Uterus (tissue), 3 donors: ENCODE measurements at regions not wholly inside any gene's neighbourhood (a gene's known extent, or its start where the extent isn't known, plus 50 kb on each side); places are given as distances from the start of the nearest gene placed in this dataset.

Source experiments
- DNase-seq, 2 donors: peaks; one replicate each; pipeline ENCODE4 v3.0.0-alpha.2; 2019 to 2020
- H3K27ac ChIP-seq, 2 donors: fragments of 200-600 bp; sonication (generic); 1 replicate in 1 of 2; 2 replicates in 1 of 2; pipeline ENCODE4 v1.5.1; 2016 to 2018
- H3K27me3 ChIP-seq, 2 donors: fragments of 200-600 bp; sonication (generic); one replicate each; pipeline ENCODE4 v1.5.1; 2018 to 2019; ENCODE audit warnings: control low read depth in 1 of 2
- H3K36me3 ChIP-seq, 2 donors: fragments of 200-600 bp; sonication (generic); one replicate each; pipeline ENCODE4 v1.5.1; 2019; ENCODE audit warnings: control low read depth in 1 of 2
- H3K4me1 ChIP-seq, 2 donors: fragments of 200-600 bp; sonication (generic); one replicate each; pipeline ENCODE4 v1.5.1; 2018 to 2019; ENCODE audit warnings: control low read depth in 1 of 2
- H3K4me3 ChIP-seq, 2 donors: fragments of 200-600 bp; sonication (generic); 1 replicate in 1 of 2; 2 replicates in 1 of 2; pipeline ENCODE4 v1.5.1; 2018 to 2019; ENCODE audit warnings: mild to moderate bottlenecking in 1 of 2
- H3K9me3 ChIP-seq, 2 donors: fragments of 200-600 bp; sonication (generic); one replicate each; pipeline ENCODE4 v1.5.1; 2019; ENCODE audit warnings: control low read depth in 1 of 2
- POLR2A ChIP-seq, 2 donors: fragments of 450-650 bp; IDR thresholded peaks; one replicate each; pipeline ENCODE4 v1.6.1; 2016; ENCODE audit warnings: antibody characterized with exemption in 2 of 2, mild to moderate bottlenecking in 1 of 2, moderate library complexity in 1 of 2
- intact Hi-C: fragments of 100-400 bp; cut with DNase I; formaldehyde crosslinking; loops from one replicate; pipeline ENCODE4 v1.15.1; 2023; ENCODE audit warnings: low total_unique reads
- TF ChIP-seq, protein P1 (sequence below), 4 experiments: fragments of 200-600 bp in 2 of 4; fragments of 450-650 bp in 2 of 4; sonication (generic) in 2 of 4; IDR thresholded peaks; one replicate each; pipeline ENCODE4 v1.5.1; 2016 to 2019; ENCODE audit warnings: antibody characterized with exemption in 4 of 4, mild to moderate bottlenecking in 2 of 4, moderate library complexity in 1 of 4
- donor health status: DM: yes; HTN: yes; CAD: no.

DNA sequence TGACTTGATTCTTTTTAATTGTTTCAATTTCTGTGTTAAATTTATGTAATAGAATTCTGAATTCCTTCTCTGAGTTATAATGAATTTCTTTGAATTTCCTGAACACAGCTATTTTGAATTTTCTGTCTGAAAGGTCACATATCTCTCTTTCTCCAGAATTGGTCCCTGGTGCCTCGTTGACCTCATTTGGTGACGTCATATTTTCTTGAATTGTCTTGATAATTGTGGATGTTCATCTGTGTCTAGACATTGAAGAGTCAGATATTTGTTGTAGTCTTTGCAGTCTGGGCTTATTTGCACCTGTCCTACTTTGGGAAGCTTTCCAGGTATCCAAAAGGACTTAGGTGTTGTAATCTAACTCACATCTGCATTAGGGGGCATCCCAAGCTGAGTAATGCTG, 111.4 kb upstream of the LRRTM4 start:
- H3K27ac ChIP-seq = no peak overlapping the region
- H3K36me3 ChIP-seq = no peaks in the 10 kb centered on the region
- DNase-seq = no peak
- no peak overlapping the region for H3K4me3 ChIP-seq
- no peaks in the 10 kb centered on the region for H3K27me3 ChIP-seq
- TF ChIP-seq, protein P1, sequence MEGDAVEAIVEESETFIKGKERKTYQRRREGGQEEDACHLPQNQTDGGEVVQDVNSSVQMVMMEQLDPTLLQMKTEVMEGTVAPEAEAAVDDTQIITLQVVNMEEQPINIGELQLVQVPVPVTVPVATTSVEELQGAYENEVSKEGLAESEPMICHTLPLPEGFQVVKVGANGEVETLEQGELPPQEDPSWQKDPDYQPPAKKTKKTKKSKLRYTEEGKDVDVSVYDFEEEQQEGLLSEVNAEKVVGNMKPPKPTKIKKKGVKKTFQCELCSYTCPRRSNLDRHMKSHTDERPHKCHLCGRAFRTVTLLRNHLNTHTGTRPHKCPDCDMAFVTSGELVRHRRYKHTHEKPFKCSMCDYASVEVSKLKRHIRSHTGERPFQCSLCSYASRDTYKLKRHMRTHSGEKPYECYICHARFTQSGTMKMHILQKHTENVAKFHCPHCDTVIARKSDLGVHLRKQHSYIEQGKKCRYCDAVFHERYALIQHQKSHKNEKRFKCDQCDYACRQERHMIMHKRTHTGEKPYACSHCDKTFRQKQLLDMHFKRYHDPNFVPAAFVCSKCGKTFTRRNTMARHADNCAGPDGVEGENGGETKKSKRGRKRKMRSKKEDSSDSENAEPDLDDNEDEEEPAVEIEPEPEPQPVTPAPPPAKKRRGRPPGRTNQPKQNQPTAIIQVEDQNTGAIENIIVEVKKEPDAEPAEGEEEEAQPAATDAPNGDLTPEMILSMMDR (IDR thresholded peaks at IDR 0.05) = no peak
- TF ChIP-seq POLR2A (IDR thresholded peaks at IDR 0.05) = no peak
- H3K9me3 ChIP-seq = no peaks in the 10 kb centered on the region
- H3K4me1 ChIP-seq = no peaks in the 10 kb centered on the region
- intact Hi-C loops = no loop called here

DNA sequence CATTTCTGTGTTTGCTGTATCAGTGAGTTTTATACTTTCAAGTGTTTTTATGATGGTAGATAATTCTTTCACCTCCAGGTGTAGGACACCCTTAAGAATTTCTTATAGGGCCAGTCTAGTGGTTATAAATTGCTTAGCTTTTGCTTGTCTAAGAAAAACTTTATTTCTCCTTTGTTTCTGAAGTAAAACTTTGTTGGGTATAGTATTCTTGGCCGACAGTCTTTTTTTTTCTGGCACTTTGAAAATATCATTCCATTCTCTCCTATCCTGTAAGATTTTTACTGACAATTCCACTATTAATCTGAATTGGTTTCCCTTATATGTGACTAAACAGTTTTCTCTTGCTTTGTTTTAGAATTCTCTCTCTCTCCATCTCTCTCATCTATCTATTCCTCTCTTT, 118.7 kb upstream of the LRRTM4 start:
- intact Hi-C loops = no loop called here
- no peaks in the 10 kb centered on the region for H3K4me1 ChIP-seq
- no peak for DNase-seq
- no peaks in the 10 kb centered on the region for H3K36me3 ChIP-seq
- no peak overlapping the region for H3K4me3 ChIP-seq
- peaks cover 0 to 6% of the 10 kb centered on the region in 2 donors for H3K9me3 ChIP-seq
- TF ChIP-seq, protein P1 (IDR thresholded peaks at IDR 0.05) = no peak
- no peak for TF ChIP-seq POLR2A (IDR thresholded peaks at IDR 0.05)
- H3K27me3 ChIP-seq = no peaks in the 10 kb centered on the region
- H3K27ac ChIP-seq = no peak overlapping the region

DNA sequence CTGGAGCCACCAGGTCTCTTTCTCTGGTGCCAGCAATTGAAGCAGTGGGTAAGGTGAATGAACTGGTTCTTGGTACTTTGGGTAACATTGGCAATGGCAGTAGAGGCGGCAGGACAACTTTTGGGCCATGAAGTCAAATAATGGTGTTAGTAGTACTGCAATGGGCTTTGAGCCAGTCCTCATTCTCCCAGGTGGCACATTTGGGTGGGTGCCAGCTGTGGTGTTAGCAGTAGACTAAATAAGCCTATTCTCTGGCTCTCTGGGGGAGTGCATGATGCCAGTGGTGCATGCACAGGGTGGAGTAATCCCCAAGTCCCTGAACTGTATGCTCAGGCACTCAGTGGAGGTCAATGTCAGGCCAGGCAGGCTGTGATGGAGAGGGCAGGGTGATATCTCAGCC, 120.2 kb upstream of the LRRTM4 start:
- H3K27me3 ChIP-seq = no peaks in the 10 kb centered on the region
- DNase-seq = no peak
- no peak overlapping the region for H3K4me3 ChIP-seq
- TF ChIP-seq, protein P1 (IDR thresholded peaks at IDR 0.05) = no peak
- TF ChIP-seq POLR2A (IDR thresholded peaks at IDR 0.05) = no peak
- peaks cover 0 to 6% of the 10 kb centered on the region in 2 donors for H3K9me3 ChIP-seq
- no peaks in the 10 kb centered on the region for H3K4me1 ChIP-seq
- intact Hi-C loops = no loop called here
- no peaks in the 10 kb centered on the region for H3K36me3 ChIP-seq
- H3K27ac ChIP-seq = no peak overlapping the region

GRCh38 chr2:77649856-77650255, 127.7 kb upstream of the LRRTM4 start:
- Histone ChIP-seq H3K27ac (no peak overlapping the region), H3K9me3 (no peaks in the 10 kb centered on the region), H3K36me3 (no peaks in the 10 kb centered on the region), H3K27me3 (no peaks in the 10 kb centered on the region), H3K4me1 (no peaks in the 10 kb centered on the region), H3K4me3 (no peak overlapping the region)
- intact Hi-C loops = no loop called here
- no peak for TF ChIP-seq POLR2A (IDR thresholded peaks at IDR 0.05)
- TF ChIP-seq, protein P1 (IDR thresholded peaks at IDR 0.05) = no peak
- no peak for DNase-seq

GRCh38 chr2:77652499-77652898, 130.3 kb upstream of the LRRTM4 start:
- no peaks in the 10 kb centered on the region for H3K9me3 ChIP-seq
- TF ChIP-seq, protein P1 (IDR thresholded peaks at IDR 0.05) = no peak
- TF ChIP-seq POLR2A (IDR thresholded peaks at IDR 0.05) = no peak
- H3K36me3 ChIP-seq = no peaks in the 10 kb centered on the region
- H3K27me3 ChIP-seq = no peaks in the 10 kb centered on the region
- H3K4me3 ChIP-seq = no peak overlapping the region
- DNase-seq = no peak
- intact Hi-C loops = no loop called here
- no peak overlapping the region for H3K27ac ChIP-seq
- no peaks in the 10 kb centered on the region for H3K4me1 ChIP-seq
